MCF 10A (cell line): ENCODE measurements at regions not wholly inside any gene's neighbourhood (a gene's known extent, or its start where the extent isn't known, plus 50 kb on each side); places are given as distances from the start of the nearest gene placed in this dataset.

Experiments
- BruUV-seq: library from RNA; stranded (reverse); fragments of 400-500 nt; replicated peaks from 2 replicates; lab custom pipeline; 2021; lab: Mats Ljungman, UMichigan
- CTCF ChIA-PET: fragments of 300-600 bp; sonication (Branson Sonifier 250); formaldehyde crosslinking; extraction: SDS; loops from one replicate; lab custom pipeline; 2021; ENCODE audit warnings: antibody characterized with exemption, inconsistent platforms; lab: Yijun Ruan, JAX
- POLR2A ChIA-PET: fragments of 300-600, 350-650 bp; sonication (Branson Sonifier 250); formaldehyde crosslinking; extraction: SDS; loops from one replicate; lab custom pipeline; 2020; ENCODE audit warnings: antibody characterized with exemption, inconsistent platforms; lab: Yijun Ruan, JAX
- DNase-seq: peaks from one replicate; pipeline ENCODE4 v3.0.0-alpha.2; 2018; ENCODE audit not compliant: unreplicated experiment
- H3K27ac Mint-ChIP-seq: one replicate; pipeline ENCODE4 v1.8.0; 2022; ENCODE audit warnings: mild to moderate bottlenecking, low read depth, mixed read lengths; ENCODE audit not compliant: unreplicated experiment
- H3K27me3 Mint-ChIP-seq: one replicate; pipeline ENCODE4 v1.8.0; 2022; ENCODE audit warnings: mixed read lengths; ENCODE audit not compliant: insufficient read depth, unreplicated experiment
- H3K36me3 Mint-ChIP-seq: one replicate; pipeline ENCODE4 v1.8.0; 2022; ENCODE audit warnings: mild to moderate bottlenecking, moderate library complexity, mixed read lengths; ENCODE audit not compliant: insufficient read depth, unreplicated experiment
- H3K4me1 Mint-ChIP-seq: one replicate; pipeline ENCODE4 v1.8.0; 2022; ENCODE audit warnings: mixed read lengths; ENCODE audit not compliant: insufficient read depth, unreplicated experiment
- H3K4me3 Mint-ChIP-seq: one replicate; pipeline ENCODE4 v1.8.0; 2022; ENCODE audit warnings: mild to moderate bottlenecking, moderate library complexity, mixed read lengths; ENCODE audit not compliant: unreplicated experiment
- H3K9me3 Mint-ChIP-seq: one replicate; pipeline ENCODE4 v1.8.0; 2022; ENCODE audit warnings: mixed read lengths; ENCODE audit not compliant: unreplicated experiment
- CTCF ChIP-seq: fragments of 200-600 bp; IDR thresholded peaks from one replicate; pipeline ENCODE4 v1.8.0; 2022; ENCODE audit warnings: antibody characterized with exemption, mild to moderate bottlenecking; ENCODE audit not compliant: unreplicated experiment
- intact Hi-C: fragments of 100-400 bp; cut with micrococcal nuclease; formaldehyde crosslinking; loops from 2 replicates; pipeline ENCODE4 v1.14.1; 2022

GRCh38 chr3:126261037-126261436, 80.7 kb upstream of the ALDH1L1 start:
- no peaks in the 10 kb centered on the region for H3K9me3 Mint-ChIP-seq

GRCh38 chr3:126259411-126260391, 79.3 kb upstream of the ALDH1L1 start:
- intact Hi-C loops: no loop called here
- Mint-ChIP-seq H3K27ac (no peak overlapping the region), H3K4me3 (no peak overlapping the region), H3K36me3 (peaks cover 6% of the 10 kb centered on the region), H3K4me1 (peaks cover 21% of the 10 kb centered on the region), H3K9me3 (no peaks in the 10 kb centered on the region), H3K27me3 (no peaks in the 10 kb centered on the region)
- TF ChIP-seq CTCF: peak; percentile 29
- ChIA-PET POLR2A (no interaction called here), CTCF (no interaction called here)
- peak; percentile 57 for DNase-seq
- no TSS peak for BruUV-seq

More at GRCh38 chr3:126261037-126261436, 80.7 kb upstream of the ALDH1L1 start:
- intact Hi-C loops: no loop called here
- CTCF ChIA-PET: interaction anchor here (0.5 to 0.9 kb wide), 5 partner anchors 89 to 418 kb away, joined by 3 to 5 read pairs (median 4); no protein-coding TSS in a partner anchor
- H3K4me1 Mint-ChIP-seq: peaks cover 33% of the 10 kb centered on the region
- no peaks in the 10 kb centered on the region for H3K27me3 Mint-ChIP-seq
- H3K4me3 Mint-ChIP-seq: peak overlapping the region; percentile 20
- no TSS peak for BruUV-seq
- DNase-seq: peak; percentile 82
- TF ChIP-seq CTCF: no peak
- POLR2A ChIA-PET: interaction anchor here (1.0 to 1.2 kb wide), 2 partner anchors 9 to 23 kb away, joined by 4 to 6 read pairs; no protein-coding TSS in a partner anchor
- H3K36me3 Mint-ChIP-seq: peaks cover 6% of the 10 kb centered on the region
- peak overlapping the region; percentile 52 for H3K27ac Mint-ChIP-seq

GRCh38 chr3:126258670-126259069, 78.3 kb upstream of the ALDH1L1 start:
- DNase-seq: no peak
- H3K9me3 Mint-ChIP-seq: no peaks in the 10 kb centered on the region
- TF ChIP-seq CTCF: no peak
- intact Hi-C loops: no loop called here
- ChIA-PET POLR2A (no interaction called here), CTCF (no interaction called here)
- BruUV-seq: no TSS peak
- H3K4me1 Mint-ChIP-seq: peaks cover 19% of the 10 kb centered on the region
- no peak overlapping the region for H3K4me3 Mint-ChIP-seq
- no peak overlapping the region for H3K27ac Mint-ChIP-seq
- peaks cover 6% of the 10 kb centered on the region for H3K36me3 Mint-ChIP-seq
- no peaks in the 10 kb centered on the region for H3K27me3 Mint-ChIP-seq

GRCh38 chr3:126257984-126258383, 77.6 kb upstream of the ALDH1L1 start:
- intact Hi-C loops: no loop called here
- TF ChIP-seq CTCF: no peak
- no peak for DNase-seq
- H3K36me3 Mint-ChIP-seq: peaks cover 6% of the 10 kb centered on the region
- no peak overlapping the region for H3K4me3 Mint-ChIP-seq
- peaks cover 19% of the 10 kb centered on the region for H3K4me1 Mint-ChIP-seq
- H3K9me3 Mint-ChIP-seq: no peaks in the 10 kb centered on the region
- ChIA-PET CTCF (interaction anchor here (1.0 to 1.3 kb wide), 2 partner anchors 12 to 131 kb away, joined by 4 to 6 read pairs; no protein-coding TSS in a partner anchor), POLR2A (interaction anchor here (0.6 kb wide), 1 partner anchor 134 kb away, joined by 3 read pairs; no protein-coding TSS in a partner anchor)
- no peak overlapping the region for H3K27ac Mint-ChIP-seq
- no peaks in the 10 kb centered on the region for H3K27me3 Mint-ChIP-seq
- BruUV-seq: no TSS peak
